Breast epithelium (tissue), 4 donors: ENCODE measurements at regions not wholly inside any gene's neighbourhood (a gene's known extent, or its start where the extent isn't known, plus 50 kb on each side); places are given as distances from the start of the nearest gene placed in this dataset.

ENCODE experiments used
- DNase-seq, 2 donors: peaks; one replicate each; pipeline ENCODE4 v3.0.0-alpha.2; 2019; ENCODE audit warnings: low spot score in 2 of 2
- H3K27ac ChIP-seq, 2 donors: fragments of 200-600 bp; sonication (generic) in 1 of 2; one replicate each; pipeline ENCODE4 v1.5.1; 2016 to 2019; ENCODE audit warnings: mild to moderate bottlenecking in 1 of 2
- H3K27me3 ChIP-seq, 2 donors: fragments of 200-600 bp; sonication (generic) in 1 of 2; one replicate each; pipeline versions ENCODE4 v1.5.1 to v1.6.0; 2017 to 2019; ENCODE audit warnings: control low read depth in 1 of 2, mild to moderate bottlenecking in 1 of 2
- H3K36me3 ChIP-seq: fragments of 200-600 bp; one replicate; pipeline ENCODE4 v1.5.1; 2019
- H3K4me1 ChIP-seq, 2 donors: fragments of 200-600 bp; sonication (generic); one replicate each; pipeline ENCODE4 v1.5.1; 2016 to 2019; ENCODE audit warnings: control low read depth in 1 of 2
- H3K4me3 ChIP-seq, 3 donors: fragments of 200-600 bp; sonication (generic); 1 replicate in 2 of 3; 2 replicates in 1 of 3; pipeline ENCODE4 v1.5.1; 2016 to 2019; ENCODE audit warnings: mild to moderate bottlenecking in 3 of 3, moderate library complexity in 2 of 3
- H3K9me3 ChIP-seq, 2 donors: fragments of 200-600 bp; sonication (generic) in 1 of 2; one replicate each; pipeline ENCODE4 v1.5.1; 2016 to 2019; ENCODE audit warnings: control low read depth in 1 of 2
- POLR2A ChIP-seq: fragments of 450-650 bp; IDR thresholded peaks from one replicate; pipeline ENCODE4 v1.6.1; 2016; ENCODE audit warnings: antibody characterized with exemption, mild to moderate bottlenecking, moderate library complexity
- POLR2AphosphoS5 ChIP-seq, 3 donors: sonication (generic); formaldehyde crosslinking; IDR thresholded peaks; one replicate each; pipeline ENCODE4 v1.6.1; 2017; ENCODE audit warnings: antibody characterized with exemption in 3 of 3
- intact Hi-C: fragments of 100-400 bp; cut with DNase I; formaldehyde crosslinking; loops from one replicate; pipeline ENCODE4 v1.15.1; 2023; ENCODE audit warnings: low total_unique reads
- TF ChIP-seq, protein P1 (sequence below), 3 donors: fragments of 450-650 bp; IDR thresholded peaks; one replicate each; pipeline ENCODE4 v1.5.1; 2016 to 2017; ENCODE audit warnings: antibody characterized with exemption in 3 of 3, mild to moderate bottlenecking in 3 of 3, moderate library complexity in 3 of 3

DNA sequence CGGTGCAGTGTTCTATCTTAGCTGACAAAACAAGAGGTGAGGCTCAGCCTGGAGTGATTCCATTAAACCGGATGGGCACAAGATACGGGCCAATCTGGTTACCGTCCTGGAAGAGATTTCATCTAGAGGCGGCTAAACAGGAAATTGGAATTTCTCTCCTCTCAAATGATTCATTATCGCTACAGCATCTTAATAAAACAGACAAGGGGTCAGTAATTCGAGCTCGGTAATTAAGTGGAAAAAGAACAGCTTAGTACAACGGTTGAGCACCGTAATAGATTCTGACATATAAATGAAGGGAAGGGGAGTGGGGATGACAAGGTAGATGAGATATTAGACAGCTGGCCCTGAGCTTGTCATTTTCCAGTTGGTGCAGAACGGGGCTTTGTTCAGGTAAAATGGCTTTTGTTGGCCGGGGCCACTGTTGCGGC is 137.2 kb downstream of the EDN3 start:
- intact Hi-C loops = no loop called here
- Histone ChIP-seq H3K4me3 (no peak overlapping the region), H3K27ac (no peak overlapping the region), H3K27me3 (peaks cover 0 to 25% of the 10 kb centered on the region in 2 donors), H3K36me3 (no peaks in the 10 kb centered on the region), H3K9me3 (no peaks in the 10 kb centered on the region), H3K4me1 (no peaks in the 10 kb centered on the region)
- no peak for TF ChIP-seq POLR2A
- TF ChIP-seq POLR2AphosphoS5 (IDR thresholded peaks at IDR 0.05) = no peak
- TF ChIP-seq, protein P1, sequence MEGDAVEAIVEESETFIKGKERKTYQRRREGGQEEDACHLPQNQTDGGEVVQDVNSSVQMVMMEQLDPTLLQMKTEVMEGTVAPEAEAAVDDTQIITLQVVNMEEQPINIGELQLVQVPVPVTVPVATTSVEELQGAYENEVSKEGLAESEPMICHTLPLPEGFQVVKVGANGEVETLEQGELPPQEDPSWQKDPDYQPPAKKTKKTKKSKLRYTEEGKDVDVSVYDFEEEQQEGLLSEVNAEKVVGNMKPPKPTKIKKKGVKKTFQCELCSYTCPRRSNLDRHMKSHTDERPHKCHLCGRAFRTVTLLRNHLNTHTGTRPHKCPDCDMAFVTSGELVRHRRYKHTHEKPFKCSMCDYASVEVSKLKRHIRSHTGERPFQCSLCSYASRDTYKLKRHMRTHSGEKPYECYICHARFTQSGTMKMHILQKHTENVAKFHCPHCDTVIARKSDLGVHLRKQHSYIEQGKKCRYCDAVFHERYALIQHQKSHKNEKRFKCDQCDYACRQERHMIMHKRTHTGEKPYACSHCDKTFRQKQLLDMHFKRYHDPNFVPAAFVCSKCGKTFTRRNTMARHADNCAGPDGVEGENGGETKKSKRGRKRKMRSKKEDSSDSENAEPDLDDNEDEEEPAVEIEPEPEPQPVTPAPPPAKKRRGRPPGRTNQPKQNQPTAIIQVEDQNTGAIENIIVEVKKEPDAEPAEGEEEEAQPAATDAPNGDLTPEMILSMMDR (IDR thresholded peaks at IDR 0.05) = no peak
- no peak for DNase-seq

DNA sequence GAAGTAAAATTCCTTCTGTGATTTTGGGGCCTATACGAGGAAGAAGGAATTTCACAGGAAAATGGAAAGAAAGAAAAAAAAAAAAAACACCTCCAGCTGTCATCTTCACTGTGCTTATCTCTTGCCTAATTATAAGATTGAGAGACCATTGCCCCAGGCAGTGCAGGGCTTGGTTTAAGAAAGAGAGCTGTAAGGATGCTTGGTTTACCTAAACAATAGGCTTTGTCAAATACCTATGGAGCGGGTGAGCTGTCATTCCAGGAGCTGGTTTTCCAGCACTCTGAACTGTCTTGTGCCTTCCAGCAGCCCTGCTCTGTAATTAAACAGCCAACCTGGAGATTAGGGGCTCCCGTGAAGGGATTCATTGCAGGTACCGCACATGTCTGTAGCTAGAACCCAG is 137.8 kb downstream of the EDN3 start:
- H3K36me3 ChIP-seq = no peaks in the 10 kb centered on the region
- intact Hi-C loops = no loop called here
- TF ChIP-seq POLR2A = no peak
- TF ChIP-seq POLR2AphosphoS5 (IDR thresholded peaks at IDR 0.05) = no peak
- TF ChIP-seq, protein P1 (IDR thresholded peaks at IDR 0.05) = no peak

DNA sequence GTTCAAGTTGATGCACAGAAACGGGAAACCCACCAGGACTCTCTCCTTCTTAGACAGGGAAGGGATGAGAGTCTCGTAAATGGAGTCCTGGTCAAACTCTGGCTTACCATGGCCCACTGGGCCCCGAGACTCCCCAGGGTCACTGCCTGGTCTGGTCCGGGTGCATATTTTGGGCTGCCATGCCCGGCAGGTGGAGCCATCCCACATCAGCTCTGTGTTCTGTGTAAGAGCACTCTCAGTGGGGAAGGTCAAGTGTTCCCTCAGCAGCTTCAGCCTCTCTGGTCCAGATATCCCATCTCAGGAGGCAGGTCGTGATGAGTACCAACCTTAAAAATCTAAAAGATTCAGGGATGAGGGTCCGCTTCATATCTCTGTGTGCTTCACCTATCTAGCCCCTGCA is 138.8 kb downstream of the EDN3 start:
- Histone ChIP-seq H3K27me3 (peaks cover 0 to 25% of the 10 kb centered on the region in 2 donors), H3K36me3 (no peaks in the 10 kb centered on the region), H3K4me3 (no peak overlapping the region), H3K27ac (no peak overlapping the region), H3K4me1 (no peaks in the 10 kb centered on the region), H3K9me3 (no peaks in the 10 kb centered on the region)
- intact Hi-C loops = no loop called here
- DNase-seq = no peak
- TF ChIP-seq, protein P1 (IDR thresholded peaks at IDR 0.05) = no peak
- TF ChIP-seq POLR2A (no peak), POLR2AphosphoS5 (IDR thresholded peaks at IDR 0.05) (no peak)

More for the DNA sequence above, 137.8 kb downstream of the EDN3 start:
- Histone ChIP-seq H3K9me3 (no peaks in the 10 kb centered on the region), H3K4me3 (no peak overlapping the region), H3K4me1 (no peaks in the 10 kb centered on the region), H3K27ac (no peak overlapping the region), H3K27me3 (peaks cover 0 to 25% of the 10 kb centered on the region in 2 donors)
- DNase-seq = no peak

DNA sequence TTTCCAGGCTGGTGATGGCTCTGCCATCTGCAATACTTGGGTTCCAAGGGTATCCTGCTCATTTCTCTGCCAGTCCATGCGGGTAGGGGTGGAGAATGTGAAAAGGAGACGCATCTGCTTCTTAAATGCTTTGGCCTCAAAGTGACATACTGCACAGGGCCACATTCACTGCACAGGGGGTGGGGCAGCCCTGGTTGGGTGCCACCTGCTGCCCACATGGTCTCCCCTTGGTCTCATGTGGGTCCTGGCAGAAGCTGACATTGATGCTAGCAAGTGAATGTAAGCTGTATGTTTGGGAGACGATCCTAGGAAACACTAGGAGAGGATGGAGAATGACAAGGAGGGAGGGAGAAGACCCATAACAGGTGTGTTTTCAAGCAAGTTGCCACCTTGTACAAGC is 140.9 kb downstream of the EDN3 start:
- DNase-seq = no peak
- H3K36me3 ChIP-seq = no peaks in the 10 kb centered on the region
- TF ChIP-seq, protein P1 (IDR thresholded peaks at IDR 0.05) = no peak
- TF ChIP-seq POLR2A (no peak), POLR2AphosphoS5 (IDR thresholded peaks at IDR 0.05) (no peak)
- H3K4me3 ChIP-seq = no peak overlapping the region
- H3K4me1 ChIP-seq = no peaks in the 10 kb centered on the region
- no peak overlapping the region for H3K27ac ChIP-seq
- H3K9me3 ChIP-seq = no peaks in the 10 kb centered on the region
- H3K27me3 ChIP-seq = peaks cover 0 to 36% of the 10 kb centered on the region in 2 donors
- intact Hi-C loops = no loop called here

DNA sequence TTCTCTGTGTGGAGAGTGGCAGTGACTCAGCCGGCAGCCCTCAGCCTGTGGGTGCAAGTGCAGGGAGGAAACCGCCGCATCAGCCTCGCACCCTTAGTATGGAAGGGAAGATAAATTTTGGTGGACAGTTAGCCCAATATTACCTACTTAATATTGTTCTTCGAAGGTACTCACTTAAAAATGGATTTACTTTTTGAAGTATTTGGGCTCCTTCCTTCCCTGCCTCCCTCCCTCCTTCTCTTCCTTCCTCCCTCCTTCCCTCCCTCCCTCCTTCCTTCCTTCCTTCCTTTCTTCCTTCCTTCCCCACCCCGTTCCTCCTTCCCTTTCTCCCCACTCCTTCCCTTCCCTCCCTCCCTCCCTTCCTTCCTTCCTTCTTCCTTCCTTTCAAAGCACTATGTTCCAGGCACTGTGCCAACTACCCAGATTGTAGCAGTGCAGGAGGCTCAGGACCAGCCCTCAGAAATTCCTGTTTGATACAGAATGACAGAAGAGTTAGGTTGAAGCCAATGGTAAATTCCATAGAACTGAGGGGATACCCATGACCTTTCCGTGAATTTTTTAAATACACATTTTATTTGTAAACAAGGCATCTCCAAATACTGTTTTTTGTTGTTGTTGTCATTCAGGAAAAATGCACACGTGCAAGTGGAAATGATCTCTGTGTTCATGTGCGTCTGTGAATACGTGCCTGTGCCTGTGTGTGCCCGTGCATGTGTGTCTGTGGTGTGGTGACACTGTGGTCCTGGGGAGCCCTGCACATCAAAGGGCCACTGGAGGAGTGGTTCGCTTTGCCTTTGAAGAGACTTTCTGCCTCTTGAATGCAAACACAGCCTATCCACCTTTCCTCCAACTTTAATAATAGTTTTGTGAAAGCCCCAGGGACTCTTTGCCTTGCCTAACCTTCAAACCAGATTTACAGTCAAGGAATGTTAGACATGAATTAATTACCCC is 141.7 kb downstream of the EDN3 start:
- no peak for DNase-seq
- no peaks in the 10 kb centered on the region for H3K4me1 ChIP-seq
- intact Hi-C loops = no loop called here
- H3K36me3 ChIP-seq = no peaks in the 10 kb centered on the region
- TF ChIP-seq, protein P1 (IDR thresholded peaks at IDR 0.05) = no peak
- no peak for TF ChIP-seq POLR2A
- no peak for TF ChIP-seq POLR2AphosphoS5 (IDR thresholded peaks at IDR 0.05)
- H3K9me3 ChIP-seq = no peaks in the 10 kb centered on the region
- H3K27ac ChIP-seq = no peak overlapping the region
- no peak overlapping the region for H3K4me3 ChIP-seq
- H3K27me3 ChIP-seq = peaks cover 0 to 43% of the 10 kb centered on the region in 2 donors
